ENCODE measurements at regions not wholly inside any gene's neighbourhood (a gene's known extent, or its start where the extent isn't known, plus 50 kb on each side); places are given as distances from the start of the nearest gene placed in this dataset.

DNA sequence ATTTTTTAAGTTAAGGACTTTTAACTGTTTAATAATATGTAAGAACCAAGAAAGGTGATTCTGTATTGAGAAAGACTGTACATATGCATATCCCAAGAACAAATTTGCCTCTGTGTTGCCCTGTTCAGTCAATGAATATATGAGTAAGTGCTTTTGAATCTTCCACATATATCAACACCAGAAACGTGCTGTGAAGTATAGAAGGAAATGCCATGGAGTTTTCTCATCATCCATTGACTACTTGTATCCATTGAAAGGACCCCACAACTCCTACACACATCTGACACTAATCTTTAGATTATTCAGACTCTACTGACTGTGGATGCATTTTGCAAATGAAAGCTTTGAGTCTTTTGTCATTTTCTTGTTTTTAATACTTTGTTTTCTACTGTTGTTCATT lies 366.9 kb downstream of the S1PR1 start:
- no peak overlapping the region for H3K4me3 ChIP-seq (ENCODE audit: low read depth, low read length)
- TF ChIP-seq, protein P1, sequence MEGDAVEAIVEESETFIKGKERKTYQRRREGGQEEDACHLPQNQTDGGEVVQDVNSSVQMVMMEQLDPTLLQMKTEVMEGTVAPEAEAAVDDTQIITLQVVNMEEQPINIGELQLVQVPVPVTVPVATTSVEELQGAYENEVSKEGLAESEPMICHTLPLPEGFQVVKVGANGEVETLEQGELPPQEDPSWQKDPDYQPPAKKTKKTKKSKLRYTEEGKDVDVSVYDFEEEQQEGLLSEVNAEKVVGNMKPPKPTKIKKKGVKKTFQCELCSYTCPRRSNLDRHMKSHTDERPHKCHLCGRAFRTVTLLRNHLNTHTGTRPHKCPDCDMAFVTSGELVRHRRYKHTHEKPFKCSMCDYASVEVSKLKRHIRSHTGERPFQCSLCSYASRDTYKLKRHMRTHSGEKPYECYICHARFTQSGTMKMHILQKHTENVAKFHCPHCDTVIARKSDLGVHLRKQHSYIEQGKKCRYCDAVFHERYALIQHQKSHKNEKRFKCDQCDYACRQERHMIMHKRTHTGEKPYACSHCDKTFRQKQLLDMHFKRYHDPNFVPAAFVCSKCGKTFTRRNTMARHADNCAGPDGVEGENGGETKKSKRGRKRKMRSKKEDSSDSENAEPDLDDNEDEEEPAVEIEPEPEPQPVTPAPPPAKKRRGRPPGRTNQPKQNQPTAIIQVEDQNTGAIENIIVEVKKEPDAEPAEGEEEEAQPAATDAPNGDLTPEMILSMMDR (IDR thresholded peaks at IDR 0.05; ENCODE audit: low read depth, low read length), result no peak

DNA sequence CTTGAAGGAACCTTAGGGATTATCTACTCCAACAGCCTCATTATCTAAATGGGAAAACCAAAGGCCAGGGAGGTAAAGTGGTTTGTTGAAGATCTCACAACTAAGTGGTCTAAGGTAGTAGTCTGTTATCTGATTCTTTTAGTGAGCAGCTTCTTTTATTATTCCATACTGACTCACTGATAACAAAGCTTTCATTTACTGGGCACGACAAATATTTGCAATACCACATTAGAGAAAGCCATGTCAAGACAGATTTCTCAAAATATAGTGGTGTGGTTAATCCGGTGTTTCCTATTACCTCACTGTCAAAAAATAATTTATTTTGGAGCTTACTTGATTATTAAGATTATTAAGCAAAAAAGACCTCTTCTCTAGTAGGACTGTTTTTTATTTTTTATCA lies 369.1 kb downstream of the S1PR1 start:
- TF ChIP-seq, protein P1 (IDR thresholded peaks at IDR 0.05; ENCODE audit: low read depth, low read length), result no peak
- no peak overlapping the region for H3K4me3 ChIP-seq (ENCODE audit: low read depth, low read length)

DNA sequence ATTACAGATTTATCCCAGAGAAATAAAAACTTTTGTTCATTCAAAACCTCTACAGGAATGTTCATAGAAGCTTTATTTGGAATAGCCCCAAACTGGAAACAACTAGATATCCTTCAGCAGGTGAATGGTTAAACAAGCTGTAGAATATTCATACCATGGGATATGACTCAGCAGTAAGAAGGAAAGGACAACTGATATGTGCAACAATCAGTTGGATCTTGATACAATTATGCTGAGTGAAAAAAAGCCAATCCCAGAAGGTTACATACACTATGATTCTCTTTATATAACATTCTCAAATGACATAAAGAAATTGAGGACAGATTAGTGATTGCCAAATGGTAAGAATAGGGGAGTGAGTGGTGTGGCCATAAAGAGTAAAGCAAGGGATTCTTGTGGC lies 376.7 kb downstream of the S1PR1 start:
- H3K4me3 ChIP-seq (ENCODE audit: low read depth, low read length), result no peak overlapping the region
- TF ChIP-seq, protein P1 (IDR thresholded peaks at IDR 0.05; ENCODE audit: low read depth, low read length), result no peak

DNA sequence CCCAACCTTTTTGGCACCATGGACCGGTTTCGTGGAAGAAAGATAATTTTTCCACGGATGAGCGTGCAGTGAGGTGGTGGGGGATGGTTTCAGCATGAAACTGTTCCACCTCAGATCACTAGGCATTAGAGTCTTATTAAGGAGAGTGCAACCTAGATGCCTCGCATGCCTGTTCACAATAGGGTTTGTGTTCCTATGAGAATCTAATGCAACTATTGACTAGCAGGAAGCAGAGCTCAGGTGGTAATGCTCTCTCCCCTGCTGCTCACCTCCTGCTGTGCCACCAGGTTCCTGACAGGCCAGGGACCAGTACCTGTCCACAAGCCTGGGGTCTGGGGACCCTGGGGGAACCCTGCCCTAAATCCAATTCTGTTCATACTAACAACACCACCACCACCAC lies 377.8 kb downstream of the OLFM3 start:
- H3K4me3 ChIP-seq (ENCODE audit: low read depth, low read length), result no peak overlapping the region
- TF ChIP-seq, protein P1 (IDR thresholded peaks at IDR 0.05; ENCODE audit: low read depth, low read length), result no peak

DNA sequence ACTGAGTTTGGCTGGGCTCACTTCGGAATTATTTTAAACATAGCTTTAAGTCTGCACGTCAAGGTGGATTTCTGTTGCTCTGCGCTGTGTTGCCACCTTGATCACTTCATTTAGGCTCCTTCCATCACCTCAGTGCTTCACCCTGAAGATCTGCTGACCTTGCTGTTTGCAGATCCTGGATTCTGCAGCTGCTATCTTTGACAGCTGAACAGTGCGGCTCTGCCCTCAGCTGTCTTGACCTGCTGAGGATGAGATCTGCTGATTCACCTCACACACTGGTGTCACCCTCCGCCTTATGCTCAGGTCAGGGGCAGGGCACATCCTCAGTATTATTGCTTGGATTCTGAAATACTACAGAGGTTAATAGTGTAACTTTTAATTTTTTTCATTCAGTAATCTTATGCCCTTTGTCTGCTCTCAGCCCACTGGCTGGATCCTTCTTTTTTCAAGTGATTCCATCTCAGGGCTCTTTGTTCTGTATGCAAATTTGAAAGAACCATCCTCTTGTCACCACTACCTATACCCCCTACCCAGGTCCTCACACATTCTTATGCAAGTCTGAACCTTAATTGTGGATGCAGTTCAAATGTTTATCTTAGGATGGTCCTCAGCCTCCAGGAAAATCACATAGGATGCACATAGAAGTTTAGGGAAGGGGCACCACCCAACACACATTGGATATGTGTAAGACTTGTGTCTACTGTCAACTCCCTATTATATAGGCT lies 364.0 kb downstream of the OLFM3 start:
- TF ChIP-seq, protein P1 (IDR thresholded peaks at IDR 0.05; ENCODE audit: low read depth, low read length), result no peak

DNA sequence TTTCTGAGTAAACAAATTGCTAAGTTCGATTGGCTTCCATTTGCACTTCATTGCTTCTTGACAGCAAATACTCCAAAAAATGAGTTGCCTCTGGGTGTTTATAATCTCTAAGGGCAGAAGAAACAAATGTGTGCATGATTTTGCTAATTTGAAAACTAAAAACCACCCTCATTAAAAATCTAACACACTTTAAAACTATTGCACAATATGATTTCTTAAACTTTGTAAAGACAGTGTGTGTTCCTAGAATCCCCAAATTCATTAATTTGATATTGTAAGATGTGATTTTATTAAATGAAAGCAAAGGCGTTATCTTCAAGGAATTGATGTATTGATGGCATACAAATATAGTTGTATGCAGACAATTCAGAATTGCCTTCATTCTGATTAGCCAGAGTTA lies 350.9 kb downstream of the OLFM3 start:
- TF ChIP-seq, protein P1 (IDR thresholded peaks at IDR 0.05; ENCODE audit: low read depth, low read length), result no peak
- H3K4me3 ChIP-seq (ENCODE audit: low read depth, low read length), result no peak overlapping the region

More for the DNA sequence above, 364.0 kb downstream of the OLFM3 start:
- H3K4me3 ChIP-seq (ENCODE audit: low read depth, low read length), result no peak overlapping the region

DNA sequence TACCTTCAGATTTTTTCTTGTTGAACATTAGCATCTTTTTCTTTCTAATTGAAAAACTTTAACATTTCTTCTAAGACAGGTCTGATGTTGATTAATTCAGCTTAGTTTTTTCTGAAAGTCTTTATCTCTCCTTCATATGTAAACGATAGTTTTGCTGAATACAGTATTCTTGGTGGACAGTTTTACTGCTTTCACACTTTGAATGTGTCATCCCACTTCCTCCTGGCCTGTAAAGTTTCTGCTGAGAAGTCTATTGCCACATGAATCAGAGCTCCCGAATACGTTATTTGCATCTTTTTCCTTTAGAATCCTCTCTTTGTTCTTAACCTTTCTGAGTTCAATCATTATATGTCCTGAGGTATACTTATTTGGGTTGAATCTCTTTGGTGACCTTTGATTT lies 344.2 kb downstream of the OLFM3 start:
- TF ChIP-seq, protein P1 (IDR thresholded peaks at IDR 0.05; ENCODE audit: low read depth, low read length), result no peak
- H3K4me3 ChIP-seq (ENCODE audit: low read depth, low read length), result no peak overlapping the region

All from WI38 (cell line).